HCT116 (cell line): ENCODE measurements at regions not wholly inside any gene's neighbourhood (a gene's known extent, or its start where the extent isn't known, plus 50 kb on each side); places are given as distances from the start of the nearest gene placed in this dataset.

Experiments used
- ATF3 ChIP-seq: IDR thresholded peaks from 2 replicates; pipeline ENCODE4 v1.6.1; 2012
- CEBPB ChIP-seq: IDR thresholded peaks from 2 replicates; pipeline ENCODE4 v1.6.1; 2012; ENCODE audit warnings: low read depth
- CTCF ChIP-seq, 3 experiments: fragments of 200-600 bp in 1 of 3; sonication (generic) in 1 of 3; IDR thresholded peaks in 2 of 3; conservative IDR thresholded peaks in 1 of 3; 2 replicates each; pipeline ENCODE4 v1.5.1; 2012 to 2017; ENCODE audit warnings: low read depth in 2 of 3, low read length in 2 of 3, antibody characterized with exemption in 1 of 3, borderline replicate concordance in 1 of 3, control low read depth in 1 of 3, mild to moderate bottlenecking in 1 of 3, mixed read lengths in 1 of 3, mixed run types in 1 of 3, moderate library complexity in 1 of 3; ENCODE audit not compliant: insufficient read depth in 1 of 3
- EZH2 ChIP-seq: fragments of 200-600 bp; sonication (generic); IDR thresholded peaks from 2 replicates; pipeline ENCODE4 v1.6.1; 2017; ENCODE audit warnings: antibody characterized with exemption, mixed run types
- EZH2phosphoT487 ChIP-seq: fragments of 200-600 bp; IDR thresholded peaks from 2 replicates; pipeline ENCODE4 v1.6.1; 2018; ENCODE audit warnings: antibody characterized with exemption, borderline replicate concordance
- POLR2A ChIP-seq: IDR thresholded peaks from 2 replicates; pipeline ENCODE4 v1.7.0; 2011; ENCODE audit warnings: borderline replicate concordance; ENCODE audit not compliant: insufficient read depth, insufficient read length; ENCODE audit errors: extremely low read depth
- RAD21 ChIP-seq: IDR thresholded peaks from 2 replicates; pipeline ENCODE4 v1.6.1; 2012; ENCODE audit warnings: low read depth, mild to moderate bottlenecking
- REST ChIP-seq: IDR thresholded peaks from 2 replicates; pipeline ENCODE4 v1.6.1; 2012; ENCODE audit warnings: low read depth

- TF ChIP-seq CEBPB (no peak), RAD21 (no peak), POLR2A (no peak), EZH2 (no peak), CTCF (IDR thresholded peaks at IDR 0.05 in 2 of 3, conservative IDR thresholded peaks at IDR 0.05 in 1 of 3; ENCODE audit: borderline replicate concordance in 1 of 3, insufficient read depth in 1 of 3, low read depth in 2 of 3, low read length in 2 of 3) (no peak), ATF3 (no peak), REST (no peak), EZH2phosphoT487 (no peak)
These were observed 302.4 kb downstream of the KCNS3 start for GRCh38 chr2:18180912-18181311.
